Lower leg skin (tissue), 3 donors: ENCODE measurements at regions not wholly inside any gene's neighbourhood (a gene's known extent, or its start where the extent isn't known, plus 50 kb on each side); places are given as distances from the start of the nearest gene placed in this dataset.

ENCODE experiments used
- CTCF ChIP-seq, 3 donors: fragments of 450-650 bp; IDR thresholded peaks; one replicate each; pipeline ENCODE4 v1.5.1; 2016; ENCODE audit warnings: antibody characterized with exemption in 3 of 3, mild to moderate bottlenecking in 3 of 3, moderate library complexity in 2 of 3
- POLR2A ChIP-seq, 2 donors: fragments of 450-650 bp; IDR thresholded peaks; one replicate each; pipeline ENCODE4 v1.6.1; 2016 to 2017; ENCODE audit warnings: antibody characterized with exemption in 2 of 2, mild to moderate bottlenecking in 1 of 2, moderate library complexity in 1 of 2

DNA sequence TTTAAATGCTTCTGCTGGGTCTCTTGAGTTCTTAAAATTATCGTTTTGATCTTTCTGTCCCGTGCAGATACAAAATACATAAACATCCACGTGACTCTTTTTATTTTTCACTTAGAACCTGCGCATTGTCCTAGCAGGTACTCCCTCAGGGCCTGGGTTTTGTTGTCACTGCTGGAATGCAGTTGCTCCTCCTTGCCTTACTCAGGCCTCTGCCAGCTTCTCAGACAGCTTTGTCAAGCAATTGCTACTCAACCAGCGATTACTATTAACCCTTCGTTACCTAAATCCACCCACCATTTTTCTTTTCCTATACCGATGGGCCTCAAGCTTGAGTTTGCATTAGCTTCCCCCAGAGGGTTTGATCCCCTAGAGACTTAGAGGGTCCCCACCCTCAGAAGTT lies 405.9 kb upstream of the RBFOX1 start:
- no peak for TF ChIP-seq CTCF (IDR thresholded peaks at IDR 0.05)
- no peak for TF ChIP-seq POLR2A (IDR thresholded peaks at IDR 0.05)
